ENCODE measurements at regions not wholly inside any gene's neighbourhood (a gene's known extent, or its start where the extent isn't known, plus 50 kb on each side); places are given as distances from the start of the nearest gene placed in this dataset.

DNA sequence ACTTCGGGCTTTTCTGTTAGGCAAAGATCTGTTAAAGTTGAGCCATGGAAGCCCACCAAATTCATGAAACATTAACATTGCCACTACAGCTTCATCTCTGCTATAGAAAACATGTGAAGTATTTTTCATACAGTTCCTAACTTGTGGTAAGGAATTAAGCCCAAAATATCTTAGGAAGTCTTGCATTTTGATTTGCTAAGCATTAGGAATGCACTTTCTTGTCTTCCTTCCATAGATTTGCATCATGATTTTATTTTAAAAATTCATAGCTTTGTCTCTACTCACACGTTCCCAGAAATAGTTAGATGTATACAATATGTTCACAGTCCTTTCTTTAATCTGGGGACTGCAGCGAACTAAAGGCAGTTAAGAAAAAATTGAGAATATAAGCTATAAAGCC, 325.6 kb downstream of the CENPW start (continued):
- TF ChIP-seq, protein P1, sequence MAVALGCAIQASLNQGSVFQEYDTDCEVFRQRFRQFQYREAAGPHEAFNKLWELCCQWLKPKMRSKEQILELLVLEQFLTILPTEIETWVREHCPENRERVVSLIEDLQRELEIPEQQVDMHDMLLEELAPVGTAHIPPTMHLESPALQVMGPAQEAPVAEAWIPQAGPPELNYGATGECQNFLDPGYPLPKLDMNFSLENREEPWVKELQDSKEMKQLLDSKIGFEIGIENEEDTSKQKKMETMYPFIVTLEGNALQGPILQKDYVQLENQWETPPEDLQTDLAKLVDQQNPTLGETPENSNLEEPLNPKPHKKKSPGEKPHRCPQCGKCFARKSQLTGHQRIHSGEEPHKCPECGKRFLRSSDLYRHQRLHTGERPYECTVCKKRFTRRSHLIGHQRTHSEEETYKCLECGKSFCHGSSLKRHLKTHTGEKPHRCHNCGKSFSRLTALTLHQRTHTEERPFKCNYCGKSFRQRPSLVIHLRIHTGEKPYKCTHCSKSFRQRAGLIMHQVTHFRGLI (tag by site-specific recombination; IDR thresholded peaks at IDR 0.05) = no peak

DNA sequence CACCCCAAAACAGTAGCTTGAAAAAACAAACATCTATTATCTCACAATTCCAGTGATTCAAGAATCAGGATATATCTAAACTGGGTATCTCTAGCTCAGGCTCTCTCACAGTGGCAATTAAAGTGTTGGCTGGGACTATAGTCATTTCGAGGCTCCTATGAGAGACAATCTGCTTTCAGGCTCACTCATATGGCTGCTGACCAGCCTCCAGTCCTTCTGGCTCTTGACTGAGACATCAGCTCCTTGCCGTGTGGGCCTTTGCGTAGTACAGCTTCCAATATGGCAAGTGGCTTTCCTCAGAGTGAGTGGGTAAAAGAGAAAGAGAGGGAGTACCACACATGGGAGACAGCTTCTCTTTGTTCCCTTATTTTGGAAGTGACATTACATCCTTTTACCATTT, 327.2 kb downstream of the CENPW start:
- Histone ChIP-seq H3K9me3 (ENCODE audit: control insufficient read depth, insufficient read depth, low read depth, low read length) (no peaks in the 10 kb centered on the region), H3K4me1 (ENCODE audit: control insufficient read depth, insufficient read depth, low read length) (no peaks in the 10 kb centered on the region), H3K4me3 (ENCODE audit: low read depth, low read length) (no peak overlapping the region), H3K36me3 (ENCODE audit: control insufficient read depth in 2 of 2, insufficient read depth in 1 of 2, low read length in 2 of 2) (no peaks in the 10 kb centered on the region), H3K27ac (ENCODE audit: extremely low read depth, low read depth, low read length) (no peak overlapping the region)
- CTCF ChIA-PET = interaction anchor here (0.7 kb wide), 1 partner anchor 10 kb away, joined by 3 read pairs; no protein-coding TSS in a partner anchor
- POLR2A ChIA-PET = no interaction called here
- TF ChIP-seq ZBTB1 (tag by site-specific recombination; IDR thresholded peaks at IDR 0.05) (no peak), KLF1 (tag by site-specific recombination; IDR thresholded peaks at IDR 0.05) (no peak), SP7 (tag by site-specific recombination; IDR thresholded peaks at IDR 0.05) (no peak), ZNF561 (tag by site-specific recombination; IDR thresholded peaks at IDR 0.05; ENCODE audit: borderline replicate concordance) (no peak), HOXC10 (CRISPR knock-in tag; IDR thresholded peaks at IDR 0.05) (no peak), ZNF239 (tag by site-specific recombination; IDR thresholded peaks at IDR 0.05) (no peak), ZNF426 (tag by site-specific recombination; IDR thresholded peaks at IDR 0.05) (no peak), ZBTB21 (tag by site-specific recombination; IDR thresholded peaks at IDR 0.05) (no peak), ZNF24 (tag by site-specific recombination; IDR thresholded peaks at IDR 0.05) (no peak), ZNF266 (tag by site-specific recombination; IDR thresholded peaks at IDR 0.05; ENCODE audit: low read depth) (no peak), ZNF544 (tag by site-specific recombination; IDR thresholded peaks at IDR 0.05) (no peak), MZF1 (tag by site-specific recombination; IDR thresholded peaks at IDR 0.05; ENCODE audit: borderline replicate concordance) (no peak), ZNF146 (tag by site-specific recombination; IDR thresholded peaks at IDR 0.05) (no peak)
- TF ChIP-seq, protein P2, sequence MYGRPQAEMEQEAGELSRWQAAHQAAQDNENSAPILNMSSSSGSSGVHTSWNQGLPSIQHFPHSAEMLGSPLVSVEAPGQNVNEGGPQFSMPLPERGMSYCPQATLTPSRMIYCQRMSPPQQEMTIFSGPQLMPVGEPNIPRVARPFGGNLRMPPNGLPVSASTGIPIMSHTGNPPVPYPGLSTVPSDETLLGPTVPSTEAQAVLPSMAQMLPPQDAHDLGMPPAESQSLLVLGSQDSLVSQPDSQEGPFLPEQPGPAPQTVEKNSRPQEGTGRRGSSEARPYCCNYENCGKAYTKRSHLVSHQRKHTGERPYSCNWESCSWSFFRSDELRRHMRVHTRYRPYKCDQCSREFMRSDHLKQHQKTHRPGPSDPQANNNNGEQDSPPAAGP (tag by site-specific recombination; IDR thresholded peaks at IDR 0.05) = no peak
- TF ChIP-seq, protein P3, sequence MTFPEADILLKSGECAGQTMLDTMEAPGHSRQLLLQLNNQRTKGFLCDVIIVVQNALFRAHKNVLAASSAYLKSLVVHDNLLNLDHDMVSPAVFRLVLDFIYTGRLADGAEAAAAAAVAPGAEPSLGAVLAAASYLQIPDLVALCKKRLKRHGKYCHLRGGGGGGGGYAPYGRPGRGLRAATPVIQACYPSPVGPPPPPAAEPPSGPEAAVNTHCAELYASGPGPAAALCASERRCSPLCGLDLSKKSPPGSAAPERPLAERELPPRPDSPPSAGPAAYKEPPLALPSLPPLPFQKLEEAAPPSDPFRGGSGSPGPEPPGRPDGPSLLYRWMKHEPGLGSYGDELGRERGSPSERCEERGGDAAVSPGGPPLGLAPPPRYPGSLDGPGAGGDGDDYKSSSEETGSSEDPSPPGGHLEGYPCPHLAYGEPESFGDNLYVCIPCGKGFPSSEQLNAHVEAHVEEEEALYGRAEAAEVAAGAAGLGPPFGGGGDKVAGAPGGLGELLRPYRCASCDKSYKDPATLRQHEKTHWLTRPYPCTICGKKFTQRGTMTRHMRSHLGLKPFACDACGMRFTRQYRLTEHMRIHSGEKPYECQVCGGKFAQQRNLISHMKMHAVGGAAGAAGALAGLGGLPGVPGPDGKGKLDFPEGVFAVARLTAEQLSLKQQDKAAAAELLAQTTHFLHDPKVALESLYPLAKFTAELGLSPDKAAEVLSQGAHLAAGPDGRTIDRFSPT (tag by site-specific recombination; IDR thresholded peaks at IDR 0.05) = no peak
- TF ChIP-seq, protein P4, sequence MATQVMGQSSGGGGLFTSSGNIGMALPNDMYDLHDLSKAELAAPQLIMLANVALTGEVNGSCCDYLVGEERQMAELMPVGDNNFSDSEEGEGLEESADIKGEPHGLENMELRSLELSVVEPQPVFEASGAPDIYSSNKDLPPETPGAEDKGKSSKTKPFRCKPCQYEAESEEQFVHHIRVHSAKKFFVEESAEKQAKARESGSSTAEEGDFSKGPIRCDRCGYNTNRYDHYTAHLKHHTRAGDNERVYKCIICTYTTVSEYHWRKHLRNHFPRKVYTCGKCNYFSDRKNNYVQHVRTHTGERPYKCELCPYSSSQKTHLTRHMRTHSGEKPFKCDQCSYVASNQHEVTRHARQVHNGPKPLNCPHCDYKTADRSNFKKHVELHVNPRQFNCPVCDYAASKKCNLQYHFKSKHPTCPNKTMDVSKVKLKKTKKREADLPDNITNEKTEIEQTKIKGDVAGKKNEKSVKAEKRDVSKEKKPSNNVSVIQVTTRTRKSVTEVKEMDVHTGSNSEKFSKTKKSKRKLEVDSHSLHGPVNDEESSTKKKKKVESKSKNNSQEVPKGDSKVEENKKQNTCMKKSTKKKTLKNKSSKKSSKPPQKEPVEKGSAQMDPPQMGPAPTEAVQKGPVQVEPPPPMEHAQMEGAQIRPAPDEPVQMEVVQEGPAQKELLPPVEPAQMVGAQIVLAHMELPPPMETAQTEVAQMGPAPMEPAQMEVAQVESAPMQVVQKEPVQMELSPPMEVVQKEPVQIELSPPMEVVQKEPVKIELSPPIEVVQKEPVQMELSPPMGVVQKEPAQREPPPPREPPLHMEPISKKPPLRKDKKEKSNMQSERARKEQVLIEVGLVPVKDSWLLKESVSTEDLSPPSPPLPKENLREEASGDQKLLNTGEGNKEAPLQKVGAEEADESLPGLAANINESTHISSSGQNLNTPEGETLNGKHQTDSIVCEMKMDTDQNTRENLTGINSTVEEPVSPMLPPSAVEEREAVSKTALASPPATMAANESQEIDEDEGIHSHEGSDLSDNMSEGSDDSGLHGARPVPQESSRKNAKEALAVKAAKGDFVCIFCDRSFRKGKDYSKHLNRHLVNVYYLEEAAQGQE (tag by site-specific recombination; IDR thresholded peaks at IDR 0.05) = no peak

All from HEK293 (cell line).